ENCODE measurements at regions not wholly inside any gene's neighbourhood (a gene's known extent, or its start where the extent isn't known, plus 50 kb on each side); places are given as distances from the start of the nearest gene placed in this dataset.

DNA sequence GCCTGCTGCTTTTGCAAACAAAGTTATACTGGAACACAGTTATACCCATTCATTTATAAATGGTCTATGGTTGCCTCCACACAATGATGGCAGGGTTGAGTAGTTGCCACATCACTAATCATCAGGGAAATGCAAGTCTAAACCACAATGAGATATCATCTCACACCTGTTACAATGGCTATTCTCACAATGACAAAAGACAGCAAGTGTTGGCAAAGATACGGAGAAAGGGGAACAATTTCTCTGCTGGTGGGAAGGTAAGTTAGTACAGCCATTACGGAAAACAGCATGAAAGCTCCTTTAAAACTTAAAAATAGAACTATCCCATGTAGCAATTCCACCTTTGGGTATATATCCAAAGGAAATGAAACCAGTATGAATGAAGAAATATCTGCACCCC, 261.4 kb downstream of the TJP1 start:
- BruUV-seq (replicated peaks): no TSS peak
- TF ChIP-seq, protein P1, sequence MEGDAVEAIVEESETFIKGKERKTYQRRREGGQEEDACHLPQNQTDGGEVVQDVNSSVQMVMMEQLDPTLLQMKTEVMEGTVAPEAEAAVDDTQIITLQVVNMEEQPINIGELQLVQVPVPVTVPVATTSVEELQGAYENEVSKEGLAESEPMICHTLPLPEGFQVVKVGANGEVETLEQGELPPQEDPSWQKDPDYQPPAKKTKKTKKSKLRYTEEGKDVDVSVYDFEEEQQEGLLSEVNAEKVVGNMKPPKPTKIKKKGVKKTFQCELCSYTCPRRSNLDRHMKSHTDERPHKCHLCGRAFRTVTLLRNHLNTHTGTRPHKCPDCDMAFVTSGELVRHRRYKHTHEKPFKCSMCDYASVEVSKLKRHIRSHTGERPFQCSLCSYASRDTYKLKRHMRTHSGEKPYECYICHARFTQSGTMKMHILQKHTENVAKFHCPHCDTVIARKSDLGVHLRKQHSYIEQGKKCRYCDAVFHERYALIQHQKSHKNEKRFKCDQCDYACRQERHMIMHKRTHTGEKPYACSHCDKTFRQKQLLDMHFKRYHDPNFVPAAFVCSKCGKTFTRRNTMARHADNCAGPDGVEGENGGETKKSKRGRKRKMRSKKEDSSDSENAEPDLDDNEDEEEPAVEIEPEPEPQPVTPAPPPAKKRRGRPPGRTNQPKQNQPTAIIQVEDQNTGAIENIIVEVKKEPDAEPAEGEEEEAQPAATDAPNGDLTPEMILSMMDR (IDR thresholded peaks at IDR 0.05; ENCODE audit: unreplicated experiment): no peak
- Mint-ChIP-seq H3K4me1 (ENCODE audit: insufficient read depth, unreplicated experiment) (peaks cover 10% of the 10 kb centered on the region), H3K36me3 (ENCODE audit: insufficient read depth, unreplicated experiment) (peaks cover 6% of the 10 kb centered on the region), H3K27ac (ENCODE audit: low read depth, unreplicated experiment) (no peak overlapping the region), H3K9me3 (ENCODE audit: unreplicated experiment) (peaks cover 8% of the 10 kb centered on the region), H3K27me3 (ENCODE audit: insufficient read depth, unreplicated experiment) (peaks cover 60% of the 10 kb centered on the region), H3K4me3 (ENCODE audit: unreplicated experiment) (no peak overlapping the region)
- intact Hi-C loops (cut with micrococcal nuclease): no loop called here
- ChIA-PET CTCF (no interaction called here), POLR2A (interaction anchor here (0.5 kb wide), 1 partner anchor 327 kb away, joined by 3 read pairs; no protein-coding TSS in a partner anchor)
- no peak for DNase-seq (ENCODE audit: unreplicated experiment)

DNA sequence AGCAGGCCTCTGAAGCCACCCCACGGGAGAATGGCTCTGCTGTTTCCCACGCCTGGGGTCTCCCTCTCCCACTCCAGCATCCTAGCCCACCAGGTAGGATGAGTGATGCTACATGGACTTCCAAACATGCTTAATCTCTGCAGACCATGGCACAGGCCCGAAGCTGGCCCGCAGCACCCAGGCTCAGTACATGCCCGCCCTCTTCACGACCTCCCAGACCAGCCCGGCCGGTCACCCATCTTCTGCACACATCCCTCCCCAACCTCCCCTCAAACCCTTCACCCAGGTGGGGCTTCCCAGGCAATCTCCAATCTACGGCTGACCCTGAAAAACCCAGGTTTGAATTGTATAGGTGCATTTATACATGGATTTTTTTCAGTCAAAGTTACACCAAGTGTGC, 264.0 kb downstream of the TJP1 start:
- Mint-ChIP-seq H3K27ac (ENCODE audit: low read depth, unreplicated experiment) (no peak overlapping the region), H3K4me3 (ENCODE audit: unreplicated experiment) (no peak overlapping the region), H3K9me3 (ENCODE audit: unreplicated experiment) (peaks cover 5% of the 10 kb centered on the region), H3K4me1 (ENCODE audit: insufficient read depth, unreplicated experiment) (peaks cover 21% of the 10 kb centered on the region), H3K27me3 (ENCODE audit: insufficient read depth, unreplicated experiment) (peaks cover 56% of the 10 kb centered on the region), H3K36me3 (ENCODE audit: insufficient read depth, unreplicated experiment) (peaks cover 6% of the 10 kb centered on the region)
- intact Hi-C loops (cut with micrococcal nuclease): no loop called here
- no peak for DNase-seq (ENCODE audit: unreplicated experiment)
- POLR2A ChIA-PET: no interaction called here
- CTCF ChIA-PET: no interaction called here
- TF ChIP-seq, protein P1 (IDR thresholded peaks at IDR 0.05; ENCODE audit: unreplicated experiment): no peak
- no TSS peak for BruUV-seq (replicated peaks)

GRCh38 chr15:29557171-29557570, 265.1 kb downstream of the TJP1 start:
- CTCF ChIA-PET: no interaction called here
- Mint-ChIP-seq H3K36me3 (ENCODE audit: insufficient read depth, unreplicated experiment) (peaks cover 6% of the 10 kb centered on the region), H3K27me3 (ENCODE audit: insufficient read depth, unreplicated experiment) (peaks cover 59% of the 10 kb centered on the region), H3K9me3 (ENCODE audit: unreplicated experiment) (no peaks in the 10 kb centered on the region), H3K27ac (ENCODE audit: low read depth, unreplicated experiment) (no peak overlapping the region), H3K4me3 (ENCODE audit: unreplicated experiment) (no peak overlapping the region), H3K4me1 (ENCODE audit: insufficient read depth, unreplicated experiment) (peaks cover 21% of the 10 kb centered on the region)
- POLR2A ChIA-PET: no interaction called here
- intact Hi-C loops (cut with micrococcal nuclease): no loop called here
- DNase-seq (ENCODE audit: unreplicated experiment): no peak
- no TSS peak for BruUV-seq (replicated peaks)
- TF ChIP-seq, protein P1 (IDR thresholded peaks at IDR 0.05; ENCODE audit: unreplicated experiment): no peak

DNA sequence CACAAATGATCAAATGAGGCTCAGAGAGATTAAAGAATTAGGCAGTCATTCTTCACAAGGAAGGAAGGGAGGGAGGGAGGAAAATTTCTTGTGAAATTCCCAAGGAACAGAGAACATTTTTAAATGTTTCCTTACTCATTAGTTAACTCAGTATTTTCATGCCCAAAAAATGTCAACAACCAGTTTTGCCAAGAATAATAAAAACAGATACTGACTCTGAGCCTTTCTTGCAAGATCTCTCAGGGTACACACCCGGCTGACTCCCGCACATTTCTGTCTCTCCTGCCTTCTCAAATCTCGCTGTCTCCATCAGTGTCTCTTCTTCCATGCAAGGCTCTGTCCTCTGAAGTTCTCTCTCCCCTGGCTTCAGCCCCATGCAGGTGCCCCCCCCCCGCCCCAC, 265.9 kb downstream of the TJP1 start:
- TF ChIP-seq, protein P1 (IDR thresholded peaks at IDR 0.05; ENCODE audit: unreplicated experiment): no peak
- no TSS peak for BruUV-seq (replicated peaks)
- no peaks in the 10 kb centered on the region for H3K9me3 Mint-ChIP-seq (ENCODE audit: unreplicated experiment)
- DNase-seq (ENCODE audit: unreplicated experiment): peak; percentile 30
- H3K36me3 Mint-ChIP-seq (ENCODE audit: insufficient read depth, unreplicated experiment): peaks cover 6% of the 10 kb centered on the region
- H3K4me1 Mint-ChIP-seq (ENCODE audit: insufficient read depth, unreplicated experiment): peaks cover 21% of the 10 kb centered on the region
- H3K4me3 Mint-ChIP-seq (ENCODE audit: unreplicated experiment): peak overlapping the region; percentile 30
- ChIA-PET CTCF (interaction anchor here (0.6 kb wide), 1 partner anchor 519 kb away, joined by 4 read pairs; no protein-coding TSS in a partner anchor), POLR2A (no interaction called here)
- intact Hi-C loops (cut with micrococcal nuclease): no loop called here
- H3K27ac Mint-ChIP-seq (ENCODE audit: low read depth, unreplicated experiment): no peak overlapping the region
- peaks cover 67% of the 10 kb centered on the region for H3K27me3 Mint-ChIP-seq (ENCODE audit: insufficient read depth, unreplicated experiment)
